ENCODE measurements at regions not wholly inside any gene's neighbourhood (a gene's known extent, or its start where the extent isn't known, plus 50 kb on each side); places are given as distances from the start of the nearest gene placed in this dataset.
A peak's percentile ranks its signal among the peaks of the same experiment; 100 is the strongest.

GRCh38 chr20:63080811-63081210, 74.0 kb upstream of the BHLHE23 start:
- Histone ChIP-seq H3K4me1 (ENCODE audit: control insufficient read depth, insufficient read depth, low read length) (no peaks in the 10 kb centered on the region), H3K27me3 (ENCODE audit: control insufficient read depth, insufficient read depth, low read length) (no peaks in the 10 kb centered on the region), H3K27ac (ENCODE audit: low read length) (no peak overlapping the region), H3K9me3 (ENCODE audit: control insufficient read depth, insufficient read depth, low read depth, low read length) (peaks cover 8% of the 10 kb centered on the region; the same call in 1 of the 2 replicates), H3K36me3 (ENCODE audit: control insufficient read depth, insufficient read depth, low read length) (no peaks in the 10 kb centered on the region), H3K4me3 (ENCODE audit: low read depth in 2 of 2, low read length in 2 of 2) (no peak overlapping the region)
- ChIA-PET POLR2A (interaction anchor here (1.3 kb wide), 1 partner anchor 11 kb away, joined by 3 read pairs; no protein-coding TSS in a partner anchor), CTCF (no interaction called here)
- DNase-seq (ENCODE audit: low read depth, low spot score) = no peak
- intact Hi-C loops (cut with micrococcal nuclease; ENCODE audit: unreplicated experiment) = no loop called here
- TF ChIP-seq TCF7L2 (IDR thresholded peaks at IDR 0.05; ENCODE audit: low read depth, low read length) (no peak), SIN3A (IDR thresholded peaks at IDR 0.05; ENCODE audit: borderline replicate concordance, insufficient read depth, low read depth, low read length) (no peak), CTCF (IDR thresholded peaks at IDR 0.05) (no peak)
- TF ChIP-seq, protein P1, sequence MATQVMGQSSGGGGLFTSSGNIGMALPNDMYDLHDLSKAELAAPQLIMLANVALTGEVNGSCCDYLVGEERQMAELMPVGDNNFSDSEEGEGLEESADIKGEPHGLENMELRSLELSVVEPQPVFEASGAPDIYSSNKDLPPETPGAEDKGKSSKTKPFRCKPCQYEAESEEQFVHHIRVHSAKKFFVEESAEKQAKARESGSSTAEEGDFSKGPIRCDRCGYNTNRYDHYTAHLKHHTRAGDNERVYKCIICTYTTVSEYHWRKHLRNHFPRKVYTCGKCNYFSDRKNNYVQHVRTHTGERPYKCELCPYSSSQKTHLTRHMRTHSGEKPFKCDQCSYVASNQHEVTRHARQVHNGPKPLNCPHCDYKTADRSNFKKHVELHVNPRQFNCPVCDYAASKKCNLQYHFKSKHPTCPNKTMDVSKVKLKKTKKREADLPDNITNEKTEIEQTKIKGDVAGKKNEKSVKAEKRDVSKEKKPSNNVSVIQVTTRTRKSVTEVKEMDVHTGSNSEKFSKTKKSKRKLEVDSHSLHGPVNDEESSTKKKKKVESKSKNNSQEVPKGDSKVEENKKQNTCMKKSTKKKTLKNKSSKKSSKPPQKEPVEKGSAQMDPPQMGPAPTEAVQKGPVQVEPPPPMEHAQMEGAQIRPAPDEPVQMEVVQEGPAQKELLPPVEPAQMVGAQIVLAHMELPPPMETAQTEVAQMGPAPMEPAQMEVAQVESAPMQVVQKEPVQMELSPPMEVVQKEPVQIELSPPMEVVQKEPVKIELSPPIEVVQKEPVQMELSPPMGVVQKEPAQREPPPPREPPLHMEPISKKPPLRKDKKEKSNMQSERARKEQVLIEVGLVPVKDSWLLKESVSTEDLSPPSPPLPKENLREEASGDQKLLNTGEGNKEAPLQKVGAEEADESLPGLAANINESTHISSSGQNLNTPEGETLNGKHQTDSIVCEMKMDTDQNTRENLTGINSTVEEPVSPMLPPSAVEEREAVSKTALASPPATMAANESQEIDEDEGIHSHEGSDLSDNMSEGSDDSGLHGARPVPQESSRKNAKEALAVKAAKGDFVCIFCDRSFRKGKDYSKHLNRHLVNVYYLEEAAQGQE (IDR thresholded peaks at IDR 0.05; ENCODE audit: insufficient read depth in 1 of 2, low read depth in 2 of 2, low read length in 1 of 2) = no peak
- no peak for ATAC-seq
- BruUV-seq (replicated peaks) = no TSS peak
- in situ Hi-C loops (cut with HindIII; ENCODE audit: low pct_unique_long_range_greater_than_20kb, low sequenced_read_pairs) = no loop called here

GRCh38 chr20:63080411-63080810, 73.6 kb upstream of the BHLHE23 start:
- no TSS peak for BruUV-seq (replicated peaks)
- ChIA-PET POLR2A (interaction anchor here (1.3 kb wide), 1 partner anchor 11 kb away, joined by 3 read pairs; no protein-coding TSS in a partner anchor), CTCF (no interaction called here)
- intact Hi-C loops (cut with micrococcal nuclease; ENCODE audit: unreplicated experiment) (no loop called here), in situ Hi-C loops (cut with HindIII; ENCODE audit: low pct_unique_long_range_greater_than_20kb, low sequenced_read_pairs) (no loop called here)
- H3K27ac ChIP-seq (ENCODE audit: low read length) = no peak overlapping the region
- no peaks in the 10 kb centered on the region for H3K36me3 ChIP-seq (ENCODE audit: control insufficient read depth, insufficient read depth, low read length)
- H3K4me3 ChIP-seq (ENCODE audit: low read depth in 2 of 2, low read length in 2 of 2) = no peak overlapping the region
- H3K4me1 ChIP-seq (ENCODE audit: control insufficient read depth, insufficient read depth, low read length) = no peaks in the 10 kb centered on the region
- DNase-seq (ENCODE audit: low read depth, low spot score) (no peak), ATAC-seq (no peak)
- no peaks in the 10 kb centered on the region for H3K27me3 ChIP-seq (ENCODE audit: control insufficient read depth, insufficient read depth, low read length)
- peaks cover 8% of the 10 kb centered on the region; the same call in 1 of the 2 replicates for H3K9me3 ChIP-seq (ENCODE audit: control insufficient read depth, insufficient read depth, low read depth, low read length)
- TF ChIP-seq, protein P1 (IDR thresholded peaks at IDR 0.05; ENCODE audit: insufficient read depth in 1 of 2, low read depth in 2 of 2, low read length in 1 of 2) = 0 out of 4 replicates have a peak, but pooled peaks of 1 of the 2 experiments have one; percentile 24
- no peak for TF ChIP-seq TCF7L2 (IDR thresholded peaks at IDR 0.05; ENCODE audit: low read depth, low read length)
- TF ChIP-seq CTCF (IDR thresholded peaks at IDR 0.05) = no peak
